ENCODE measurements at regions not wholly inside any gene's neighbourhood (a gene's known extent, or its start where the extent isn't known, plus 50 kb on each side); places are given as distances from the start of the nearest gene placed in this dataset.
"Not testable (repeated sequence)": the region's sequence is repeated elsewhere in the genome, so short reads cannot be mapped to it uniquely, and the experiment has no call there.

DNA sequence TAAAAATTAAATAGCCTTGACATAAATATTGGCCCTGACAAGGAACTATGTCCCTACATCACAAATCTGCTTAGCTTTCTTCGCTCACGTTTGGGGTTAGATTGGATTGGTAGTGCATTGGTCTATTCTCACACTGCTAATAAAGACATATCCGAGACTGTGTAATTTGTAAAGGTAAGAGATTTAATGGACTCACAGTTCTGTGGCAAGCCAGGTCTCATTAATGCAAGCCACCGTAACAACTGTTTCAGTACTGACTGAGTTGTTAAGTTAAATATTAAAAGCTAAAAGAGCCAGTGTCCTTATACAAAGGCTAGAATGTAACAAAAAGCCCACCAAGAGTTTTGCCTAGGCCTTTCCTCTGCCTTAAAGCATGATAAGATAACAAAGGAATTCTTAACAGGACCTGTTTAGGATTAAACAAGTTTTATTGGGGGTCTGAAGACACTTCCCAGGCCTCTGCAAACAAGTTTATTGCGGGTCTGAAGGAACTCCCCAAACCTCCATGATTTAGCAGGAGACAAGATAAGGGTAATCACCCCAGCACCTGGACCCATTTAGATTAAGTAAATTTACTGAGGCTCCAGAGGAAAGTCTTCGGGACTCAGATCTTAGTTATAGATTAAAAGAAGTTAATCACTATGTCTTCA is 88.2 kb upstream of the PTGDR start:
- POLR2A ChIA-PET, result no interaction called here
- Histone ChIP-seq H3K4me1 (ENCODE audit: control insufficient read depth in 1 of 2, insufficient read depth in 2 of 2, low read depth in 1 of 2, low read length in 1 of 2) (no peaks in the 10 kb centered on the region), H3K4me3 (ENCODE audit: low read depth in 2 of 2, low read length in 1 of 2) (no peak overlapping the region), H3K27me3 (ENCODE audit: insufficient read depth) (no peaks in the 10 kb centered on the region; the same call in 1 of the 2 replicates), H3K27ac (ENCODE audit: low read depth in 2 of 2, low read length in 1 of 2) (no peak overlapping the region), H3K36me3 (replicated peaks in 1 of 2; ENCODE audit: control insufficient read depth in 1 of 2, insufficient read depth in 2 of 2, low read length in 1 of 2) (no peaks in the 10 kb centered on the region), H3F3A (replicated peaks; ENCODE audit: insufficient read depth) (no peaks in the 10 kb centered on the region), H4K20me1 (ENCODE audit: insufficient read depth) (no peaks in the 10 kb centered on the region), H3K9me2 (no peaks in the 10 kb centered on the region), H3K9me3 (no peaks in the 10 kb centered on the region), H2AFZ (ENCODE audit: low read depth) (no peak overlapping the region), H3K4me2 (no peak overlapping the region), H3K79me2 (ENCODE audit: insufficient read depth) (no peaks in the 10 kb centered on the region), H3K9ac (no peak overlapping the region)
- CTCF ChIA-PET, result no interaction called here
- DNase-seq, result no peak
- 38% methylated on average over 6 of the region's 6 CpGs for WGBS (ENCODE audit: low lambda C conversion rate)
- TF ChIP-seq FOXM1 (IDR thresholded peaks at IDR 0.05; ENCODE audit: low read depth), result no peak
- no peak for TF ChIP-seq EZH2phosphoT487 (IDR thresholded peaks at IDR 0.05; ENCODE audit: borderline replicate concordance, low read depth)
- no peak for TF ChIP-seq RAD21 (IDR thresholded peaks at IDR 0.05; ENCODE audit: low read length)
- no peak for TF ChIP-seq POLR2AphosphoS5 (IDR thresholded peaks at IDR 0.05; ENCODE audit: low read depth, low read length)
- TF ChIP-seq RFX5 (IDR thresholded peaks at IDR 0.05; ENCODE audit: low read length), result no peak
- no peak for TF ChIP-seq ELF1 (IDR thresholded peaks at IDR 0.05)
- TF ChIP-seq SMC3 (IDR thresholded peaks at IDR 0.05; ENCODE audit: low read depth, low read length), result no peak
- no peak for TF ChIP-seq RXRA (IDR thresholded peaks at IDR 0.05; ENCODE audit: borderline replicate concordance, low read depth)
- no peak for TF ChIP-seq TEAD4 (IDR thresholded peaks at IDR 0.05; ENCODE audit: borderline replicate concordance, insufficient read depth)
- TF ChIP-seq RCOR1 (IDR thresholded peaks at IDR 0.05; ENCODE audit: low read length), result no peak

DNA sequence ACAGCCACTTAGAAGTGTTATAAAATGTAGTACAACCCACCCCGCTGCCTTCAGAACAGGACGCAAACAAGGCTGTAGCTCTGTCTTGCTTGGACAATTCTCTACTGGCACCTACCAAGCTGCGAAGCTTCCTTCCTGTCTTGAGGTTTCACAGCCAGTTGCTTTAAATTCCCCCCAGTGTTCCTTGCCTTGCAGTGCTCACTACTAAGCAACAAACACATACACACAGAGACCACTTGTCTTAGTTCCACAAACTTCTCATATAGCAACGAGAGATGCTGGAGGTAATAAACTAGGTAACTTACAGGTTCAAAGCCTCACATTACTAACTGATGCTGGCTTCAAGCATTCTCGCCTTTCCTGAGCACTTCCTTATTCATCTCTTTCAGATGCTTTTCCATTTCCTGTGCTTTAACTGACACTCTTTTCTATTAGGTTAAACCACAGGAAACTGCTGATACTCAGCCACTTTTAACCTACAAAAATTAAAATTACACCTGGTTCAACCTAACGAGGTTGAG is 91.5 kb upstream of the PTGDR start:
- no peak for DNase-seq
- H3K27ac ChIP-seq (ENCODE audit: low read depth in 2 of 2, low read length in 1 of 2), result no peak overlapping the region
- H3K4me2 ChIP-seq, result no peak overlapping the region
- H3F3A ChIP-seq (replicated peaks; ENCODE audit: insufficient read depth), result no peaks in the 10 kb centered on the region
- H3K9me3 ChIP-seq, result no peaks in the 10 kb centered on the region
- H2AFZ ChIP-seq (ENCODE audit: low read depth), result no peak overlapping the region
- TF ChIP-seq, protein P1, sequence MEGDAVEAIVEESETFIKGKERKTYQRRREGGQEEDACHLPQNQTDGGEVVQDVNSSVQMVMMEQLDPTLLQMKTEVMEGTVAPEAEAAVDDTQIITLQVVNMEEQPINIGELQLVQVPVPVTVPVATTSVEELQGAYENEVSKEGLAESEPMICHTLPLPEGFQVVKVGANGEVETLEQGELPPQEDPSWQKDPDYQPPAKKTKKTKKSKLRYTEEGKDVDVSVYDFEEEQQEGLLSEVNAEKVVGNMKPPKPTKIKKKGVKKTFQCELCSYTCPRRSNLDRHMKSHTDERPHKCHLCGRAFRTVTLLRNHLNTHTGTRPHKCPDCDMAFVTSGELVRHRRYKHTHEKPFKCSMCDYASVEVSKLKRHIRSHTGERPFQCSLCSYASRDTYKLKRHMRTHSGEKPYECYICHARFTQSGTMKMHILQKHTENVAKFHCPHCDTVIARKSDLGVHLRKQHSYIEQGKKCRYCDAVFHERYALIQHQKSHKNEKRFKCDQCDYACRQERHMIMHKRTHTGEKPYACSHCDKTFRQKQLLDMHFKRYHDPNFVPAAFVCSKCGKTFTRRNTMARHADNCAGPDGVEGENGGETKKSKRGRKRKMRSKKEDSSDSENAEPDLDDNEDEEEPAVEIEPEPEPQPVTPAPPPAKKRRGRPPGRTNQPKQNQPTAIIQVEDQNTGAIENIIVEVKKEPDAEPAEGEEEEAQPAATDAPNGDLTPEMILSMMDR (IDR thresholded peaks at IDR 0.05), result no peak
- TF ChIP-seq, protein P2, sequence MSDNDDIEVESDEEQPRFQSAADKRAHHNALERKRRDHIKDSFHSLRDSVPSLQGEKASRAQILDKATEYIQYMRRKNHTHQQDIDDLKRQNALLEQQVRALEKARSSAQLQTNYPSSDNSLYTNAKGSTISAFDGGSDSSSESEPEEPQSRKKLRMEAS (IDR thresholded peaks at IDR 0.05; ENCODE audit: low read depth), result no peak
- no peak for TF ChIP-seq TEAD4 (IDR thresholded peaks at IDR 0.05; ENCODE audit: borderline replicate concordance, insufficient read depth)
- no peak for TF ChIP-seq FOXJ3 (CRISPR knock-in tag; IDR thresholded peaks at IDR 0.05)
- TF ChIP-seq GABPA (IDR thresholded peaks at IDR 0.05; ENCODE audit: low read depth), result no peak
- no peak for TF ChIP-seq SMC3 (IDR thresholded peaks at IDR 0.05; ENCODE audit: low read depth, low read length)
- TF ChIP-seq ELF1 (IDR thresholded peaks at IDR 0.05), result no peak
- TF ChIP-seq, protein P3, sequence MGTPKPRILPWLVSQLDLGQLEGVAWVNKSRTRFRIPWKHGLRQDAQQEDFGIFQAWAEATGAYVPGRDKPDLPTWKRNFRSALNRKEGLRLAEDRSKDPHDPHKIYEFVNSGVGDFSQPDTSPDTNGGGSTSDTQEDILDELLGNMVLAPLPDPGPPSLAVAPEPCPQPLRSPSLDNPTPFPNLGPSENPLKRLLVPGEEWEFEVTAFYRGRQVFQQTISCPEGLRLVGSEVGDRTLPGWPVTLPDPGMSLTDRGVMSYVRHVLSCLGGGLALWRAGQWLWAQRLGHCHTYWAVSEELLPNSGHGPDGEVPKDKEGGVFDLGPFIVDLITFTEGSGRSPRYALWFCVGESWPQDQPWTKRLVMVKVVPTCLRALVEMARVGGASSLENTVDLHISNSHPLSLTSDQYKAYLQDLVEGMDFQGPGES (IDR thresholded peaks at IDR 0.05; ENCODE audit: low read depth, low read length), result no peak
- TF ChIP-seq RAD21 (IDR thresholded peaks at IDR 0.05; ENCODE audit: low read length), result no peak
- no peak for TF ChIP-seq NRF1 (IDR thresholded peaks at IDR 0.05; ENCODE audit: low read depth, low read length)
- TF ChIP-seq, protein P4, sequence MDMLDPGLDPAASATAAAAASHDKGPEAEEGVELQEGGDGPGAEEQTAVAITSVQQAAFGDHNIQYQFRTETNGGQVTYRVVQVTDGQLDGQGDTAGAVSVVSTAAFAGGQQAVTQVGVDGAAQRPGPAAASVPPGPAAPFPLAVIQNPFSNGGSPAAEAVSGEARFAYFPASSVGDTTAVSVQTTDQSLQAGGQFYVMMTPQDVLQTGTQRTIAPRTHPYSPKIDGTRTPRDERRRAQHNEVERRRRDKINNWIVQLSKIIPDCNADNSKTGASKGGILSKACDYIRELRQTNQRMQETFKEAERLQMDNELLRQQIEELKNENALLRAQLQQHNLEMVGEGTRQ (IDR thresholded peaks at IDR 0.05; ENCODE audit: borderline replicate concordance, low read depth, low read length), result no peak
- TF ChIP-seq EP300 (IDR thresholded peaks at IDR 0.05; ENCODE audit: borderline replicate concordance in 1 of 2, low read depth in 1 of 2, low read length in 1 of 2), result no peak
- TF ChIP-seq RCOR1 (IDR thresholded peaks at IDR 0.05; ENCODE audit: low read length), result no peak
- 16% methylated on average over 6 of the region's 6 CpGs for WGBS (ENCODE audit: low lambda C conversion rate)
- H3K27me3 ChIP-seq (ENCODE audit: insufficient read depth), result no peaks in the 10 kb centered on the region; the same call in 1 of the 2 replicates
- H3K9me2 ChIP-seq, result no peaks in the 10 kb centered on the region
- ChIA-PET CTCF (interaction anchor here (0.9 kb wide), 1 partner anchor 10 kb away, joined by 3 read pairs; no protein-coding TSS in a partner anchor), POLR2A (no interaction called here)
- no peak overlapping the region for H3K9ac ChIP-seq
- no peaks in the 10 kb centered on the region for H3K36me3 ChIP-seq (replicated peaks in 1 of 2; ENCODE audit: control insufficient read depth in 1 of 2, insufficient read depth in 2 of 2, low read length in 1 of 2)
- no peaks in the 10 kb centered on the region for H3K79me2 ChIP-seq (ENCODE audit: insufficient read depth)
- H4K20me1 ChIP-seq (ENCODE audit: insufficient read depth), result no peaks in the 10 kb centered on the region
- H3K4me1 ChIP-seq (ENCODE audit: control insufficient read depth in 1 of 2, insufficient read depth in 2 of 2, low read depth in 1 of 2, low read length in 1 of 2), result no peaks in the 10 kb centered on the region
- no peak overlapping the region for H3K4me3 ChIP-seq (ENCODE audit: low read depth in 2 of 2, low read length in 1 of 2)

DNA sequence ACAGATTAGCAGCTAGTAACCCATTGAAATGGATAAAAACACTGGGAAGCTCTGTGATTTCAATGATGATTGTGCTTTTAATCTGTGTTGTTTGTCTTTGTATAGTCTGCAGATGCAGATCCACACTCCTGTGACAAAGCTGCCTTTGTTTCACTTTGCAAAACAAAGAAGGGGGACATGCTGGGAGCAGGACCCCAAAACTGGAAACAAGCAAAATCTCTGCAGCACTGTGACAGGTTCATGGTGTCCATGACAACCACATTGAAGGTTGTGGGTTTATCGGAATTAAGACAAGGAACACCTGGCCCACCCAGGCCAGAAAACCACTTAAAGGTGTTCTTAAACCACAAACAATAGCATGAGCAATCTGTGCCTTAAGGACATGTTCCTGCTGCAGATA is 95.6 kb upstream of the PTGDR start:
- H3K9me2 ChIP-seq; POLR2A ChIA-PET; H3K79me2 ChIP-seq (ENCODE audit: insufficient read depth); H4K20me1 ChIP-seq (ENCODE audit: insufficient read depth); H3K27ac ChIP-seq (ENCODE audit: low read depth in 2 of 2, low read length in 1 of 2); H2AFZ ChIP-seq (ENCODE audit: low read depth); DNase-seq; H3K4me1 ChIP-seq (ENCODE audit: control insufficient read depth in 1 of 2, insufficient read depth in 2 of 2, low read depth in 1 of 2, low read length in 1 of 2); CTCF ChIA-PET; H3K27me3 ChIP-seq (ENCODE audit: insufficient read depth); H3K9me3 ChIP-seq; H3F3A ChIP-seq (replicated peaks; ENCODE audit: insufficient read depth); H3K4me3 ChIP-seq (ENCODE audit: low read depth in 2 of 2, low read length in 1 of 2); H3K4me2 ChIP-seq; H3K36me3 ChIP-seq (replicated peaks in 1 of 2; ENCODE audit: control insufficient read depth in 1 of 2, insufficient read depth in 2 of 2, low read length in 1 of 2); H3K9ac ChIP-seq: not testable (repeated sequence)
- 0% methylated on average over 1 of the region's 1 CpG for WGBS (ENCODE audit: low lambda C conversion rate)
